Stimulated activated naive B cell treated with anti-CD40 and anti-IgM and Interleukin-4, amounts not matched to agents 10 μg/mL and 1 μg/mL and 100 μg/mL, for 72 hours (primary cell): ENCODE measurements at regions not wholly inside any gene's neighbourhood (a gene's known extent, or its start where the extent isn't known, plus 50 kb on each side); places are given as distances from the start of the nearest gene placed in this dataset.
A peak's percentile ranks its signal among the peaks of the same experiment; 100 is the strongest.

Experiments
- ATAC-seq, 2 donors: fragments of 150-1000 bp; cut with Tn5 transposase; replicated peaks; 2 replicates each; pipeline ENCODE4 v1.10.0; 2021; ENCODE audit warnings: moderate library complexity in 1 of 2
- DNase-seq: peaks from one replicate; pipeline ENCODE4 v3.0.0; 2021
- H3K27ac Mint-ChIP-seq: one replicate; pipeline ENCODE4 v1.8.0; 2022; ENCODE audit warnings: mild to moderate bottlenecking, mixed read lengths
- H3K27me3 Mint-ChIP-seq, 2 donors: one replicate each; pipeline ENCODE4 v1.8.0; 2022; ENCODE audit warnings: mixed read lengths in 2 of 2
- H3K36me3 Mint-ChIP-seq, 2 donors: one replicate each; pipeline ENCODE4 v1.8.0; 2022; ENCODE audit warnings: mixed read lengths in 2 of 2, mild to moderate bottlenecking in 1 of 2
- H3K4me1 Mint-ChIP-seq, 2 donors: one replicate each; pipeline ENCODE4 v1.8.0; 2022; ENCODE audit warnings: mixed read lengths in 2 of 2, mild to moderate bottlenecking in 1 of 2
- H3K4me3 Mint-ChIP-seq, 2 donors: one replicate each; pipeline ENCODE4 v1.8.0; 2022; ENCODE audit warnings: mild to moderate bottlenecking in 2 of 2, mixed read lengths in 2 of 2, moderate library complexity in 1 of 2
- H3K9me3 Mint-ChIP-seq, 2 donors: one replicate each; pipeline ENCODE4 v1.8.0; 2022; ENCODE audit warnings: mixed read lengths in 2 of 2, mild to moderate bottlenecking in 1 of 2

GRCh38 chr6:63478734-63479133, 93.5 kb upstream of the LOC128125822 start:
- H3K4me3 Mint-ChIP-seq: no peak overlapping the region
- no peak overlapping the region for H3K27ac Mint-ChIP-seq
- ATAC-seq: no peak
- no peaks in the 10 kb centered on the region for H3K36me3 Mint-ChIP-seq
- H3K27me3 Mint-ChIP-seq: peaks cover 0 to 4% of the 10 kb centered on the region in 2 donors
- no peaks in the 10 kb centered on the region for H3K9me3 Mint-ChIP-seq
- no peaks in the 10 kb centered on the region for H3K4me1 Mint-ChIP-seq
- no peak for DNase-seq

GRCh38 chr6:63486196-63486595, 86.1 kb upstream of the LOC128125822 start:
- ATAC-seq: no peak
- H3K36me3 Mint-ChIP-seq: no peaks in the 10 kb centered on the region

GRCh38 chr6:63487103-63487813, 85.0 kb upstream of the LOC128125822 start:
- no peaks in the 10 kb centered on the region for H3K4me1 Mint-ChIP-seq
- no peak overlapping the region for H3K27ac Mint-ChIP-seq
- no peaks in the 10 kb centered on the region for H3K9me3 Mint-ChIP-seq
- no peak for DNase-seq
- no peak for ATAC-seq
- H3K4me3 Mint-ChIP-seq: no peak overlapping the region
- H3K27me3 Mint-ChIP-seq: no peaks in the 10 kb centered on the region
- no peaks in the 10 kb centered on the region for H3K36me3 Mint-ChIP-seq

More at GRCh38 chr6:63486196-63486595, 86.1 kb upstream of the LOC128125822 start:
- Mint-ChIP-seq H3K4me3 (no peak overlapping the region), H3K9me3 (no peaks in the 10 kb centered on the region), H3K27me3 (no peaks in the 10 kb centered on the region), H3K27ac (no peak overlapping the region), H3K4me1 (no peaks in the 10 kb centered on the region)
- DNase-seq: no peak

GRCh38 chr6:63491119-63491518, 81.2 kb upstream of the LOC128125822 start:
- H3K27me3 Mint-ChIP-seq: no peaks in the 10 kb centered on the region
- DNase-seq (no peak), ATAC-seq (no peak)
- no peak overlapping the region for H3K27ac Mint-ChIP-seq
- H3K4me3 Mint-ChIP-seq: no peak overlapping the region
- H3K4me1 Mint-ChIP-seq: no peaks in the 10 kb centered on the region
- no peaks in the 10 kb centered on the region for H3K36me3 Mint-ChIP-seq
- no peaks in the 10 kb centered on the region for H3K9me3 Mint-ChIP-seq

- H3K4me1 Mint-ChIP-seq: no peaks in the 10 kb centered on the region
- no peak overlapping the region for H3K4me3 Mint-ChIP-seq
- DNase-seq: no peak
- H3K36me3 Mint-ChIP-seq: no peaks in the 10 kb centered on the region
- H3K9me3 Mint-ChIP-seq: no peaks in the 10 kb centered on the region
- H3K27ac Mint-ChIP-seq: no peak overlapping the region
- H3K27me3 Mint-ChIP-seq: no peaks in the 10 kb centered on the region
- no peak for ATAC-seq
Observed at GRCh38 chr6:63492476-63492875, 79.8 kb upstream of the LOC128125822 start.

- Mint-ChIP-seq H3K36me3 (no peaks in the 10 kb centered on the region), H3K27ac (no peak overlapping the region), H3K4me1 (no peaks in the 10 kb centered on the region), H3K27me3 (no peaks in the 10 kb centered on the region), H3K4me3 (no peak overlapping the region), H3K9me3 (no peaks in the 10 kb centered on the region)
- DNase-seq: no peak
- ATAC-seq: peak in 1 of 2 donors; percentile 23
Observed at GRCh38 chr6:63493557-63493956, 78.7 kb upstream of the LOC128125822 start.

- H3K9me3 Mint-ChIP-seq: no peaks in the 10 kb centered on the region
Observed at GRCh38 chr6:63496361-63496804, 75.9 kb upstream of the LOC128125822 start.

GRCh38 chr6:63502156-63502555, 70.1 kb upstream of the LOC128125822 start:
- Mint-ChIP-seq H3K27ac (no peak overlapping the region), H3K4me1 (peaks cover 3 to 13% of the 10 kb centered on the region in 2 donors), H3K36me3 (no peaks in the 10 kb centered on the region), H3K4me3 (no peak overlapping the region), H3K27me3 (peaks cover 0 to 6% of the 10 kb centered on the region in 2 donors), H3K9me3 (no peaks in the 10 kb centered on the region)
- no peak for ATAC-seq
- DNase-seq: no peak

More at GRCh38 chr6:63496361-63496804, 75.9 kb upstream of the LOC128125822 start:
- no peaks in the 10 kb centered on the region for H3K36me3 Mint-ChIP-seq
- H3K4me1 Mint-ChIP-seq: no peaks in the 10 kb centered on the region
- H3K4me3 Mint-ChIP-seq: no peak overlapping the region
- no peak overlapping the region for H3K27ac Mint-ChIP-seq
- no peaks in the 10 kb centered on the region for H3K27me3 Mint-ChIP-seq
- DNase-seq (no peak), ATAC-seq (no peak)

DNA sequence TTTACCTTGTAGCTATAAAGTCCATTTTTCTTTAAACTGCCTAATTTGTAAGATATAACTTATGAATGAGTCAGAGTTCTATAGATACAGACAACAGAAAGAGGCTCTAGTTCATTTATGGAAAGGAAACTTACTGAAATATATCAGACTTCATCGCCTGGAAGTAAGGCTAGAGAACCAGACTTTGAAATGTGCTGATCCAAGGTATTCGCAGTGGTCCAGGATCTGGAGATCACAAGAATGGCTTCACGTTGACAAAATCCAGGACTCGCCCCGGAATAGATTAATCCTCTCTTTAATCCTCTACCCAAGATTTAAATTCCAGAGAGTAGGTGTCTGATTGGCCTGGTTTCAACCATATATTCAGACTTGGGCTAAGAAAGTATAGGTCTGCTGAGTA, 69.1 kb upstream of the LOC128125822 start:
- H3K27ac Mint-ChIP-seq: no peak overlapping the region
- H3K9me3 Mint-ChIP-seq: no peaks in the 10 kb centered on the region
- H3K27me3 Mint-ChIP-seq: peaks cover 0 to 6% of the 10 kb centered on the region in 2 donors
- no peak overlapping the region for H3K4me3 Mint-ChIP-seq
- DNase-seq (no peak), ATAC-seq (no peak)
- H3K36me3 Mint-ChIP-seq: no peaks in the 10 kb centered on the region
- peaks cover 3 to 13% of the 10 kb centered on the region in 2 donors for H3K4me1 Mint-ChIP-seq

DNA sequence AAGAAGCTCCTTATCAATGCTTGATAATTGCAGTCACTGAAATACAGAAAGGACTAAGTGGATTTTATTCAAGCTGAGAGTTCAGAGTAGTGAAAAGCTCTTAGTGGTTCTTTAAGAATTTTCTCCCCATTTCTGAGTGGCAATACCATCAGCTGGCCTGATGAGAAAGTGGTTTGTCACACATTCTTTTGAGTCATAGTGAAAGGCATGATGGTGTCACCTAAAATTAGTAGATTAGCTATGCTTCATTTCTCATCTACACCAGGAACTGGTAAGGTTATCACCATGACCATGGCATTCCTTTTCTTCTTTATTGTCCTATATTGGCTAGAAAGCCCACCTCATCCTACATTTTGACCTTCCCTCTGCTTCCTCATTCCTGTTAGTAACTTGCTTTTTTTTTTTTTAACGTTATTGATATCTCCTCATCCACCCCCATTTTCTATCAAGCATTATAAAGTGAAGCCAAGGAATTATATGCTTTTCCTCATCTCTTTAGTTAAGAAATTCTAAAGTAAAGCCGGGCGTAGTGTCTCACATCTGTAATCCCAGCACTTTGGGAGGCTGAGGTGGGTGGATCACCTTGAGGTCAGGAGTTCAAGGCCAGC, 67.4 kb upstream of the LOC128125822 start:
- H3K27ac Mint-ChIP-seq: peak overlapping the region; percentile 3
- ATAC-seq (peak; percentile 91 to 98), DNase-seq (peak; percentile 4)
- H3K9me3 Mint-ChIP-seq: no peaks in the 10 kb centered on the region
- H3K4me1 Mint-ChIP-seq: peaks cover 3 to 13% of the 10 kb centered on the region in 2 donors
- H3K4me3 Mint-ChIP-seq: no peak overlapping the region
- peaks cover 0 to 6% of the 10 kb centered on the region in 2 donors for H3K27me3 Mint-ChIP-seq
- no peaks in the 10 kb centered on the region for H3K36me3 Mint-ChIP-seq

GRCh38 chr6:63507096-63507495, 65.2 kb upstream of the LOC128125822 start:
- Mint-ChIP-seq H3K4me1 (peaks cover 3 to 13% of the 10 kb centered on the region in 2 donors), H3K9me3 (no peaks in the 10 kb centered on the region), H3K4me3 (no peak overlapping the region), H3K27me3 (peaks cover 0 to 6% of the 10 kb centered on the region in 2 donors), H3K36me3 (no peaks in the 10 kb centered on the region), H3K27ac (no peak overlapping the region)
- ATAC-seq: no peak
- no peak for DNase-seq

GRCh38 chr6:63509652-63510352, 62.5 kb upstream of the LOC128125822 start:
- Mint-ChIP-seq H3K4me3 (no peak overlapping the region), H3K27me3 (peaks cover 0 to 12% of the 10 kb centered on the region in 2 donors), H3K9me3 (no peaks in the 10 kb centered on the region), H3K36me3 (no peaks in the 10 kb centered on the region), H3K4me1 (peaks cover 3 to 9% of the 10 kb centered on the region in 2 donors), H3K27ac (no peak overlapping the region)
- peak; percentile 49 to 55 for ATAC-seq
- DNase-seq: no peak

GRCh38 chr6:63510353-63510686, 62.0 kb upstream of the LOC128125822 start:
- Mint-ChIP-seq H3K27ac (no peak overlapping the region), H3K4me3 (no peak overlapping the region)
- DNase-seq: no peak

GRCh38 chr6:63510849-63511248, 61.4 kb upstream of the LOC128125822 start:
- DNase-seq (no peak), ATAC-seq (no peak)
- H3K4me1 Mint-ChIP-seq: no peaks in the 10 kb centered on the region
- peaks cover 0 to 14% of the 10 kb centered on the region in 2 donors for H3K27me3 Mint-ChIP-seq
- no peak overlapping the region for H3K27ac Mint-ChIP-seq
- H3K36me3 Mint-ChIP-seq: no peaks in the 10 kb centered on the region
- no peaks in the 10 kb centered on the region for H3K9me3 Mint-ChIP-seq
- H3K4me3 Mint-ChIP-seq: no peak overlapping the region

More at GRCh38 chr6:63510353-63510686, 62.0 kb upstream of the LOC128125822 start:
- ATAC-seq: no peak
- peaks cover 0 to 14% of the 10 kb centered on the region in 2 donors for H3K27me3 Mint-ChIP-seq
- H3K36me3 Mint-ChIP-seq: no peaks in the 10 kb centered on the region
- no peaks in the 10 kb centered on the region for H3K9me3 Mint-ChIP-seq
- H3K4me1 Mint-ChIP-seq: peaks cover 0 to 4% of the 10 kb centered on the region in 2 donors
